ENCODE measurements at regions not wholly inside any gene's neighbourhood (a gene's known extent, or its start where the extent isn't known, plus 50 kb on each side); places are given as distances from the start of the nearest gene placed in this dataset.

DNA sequence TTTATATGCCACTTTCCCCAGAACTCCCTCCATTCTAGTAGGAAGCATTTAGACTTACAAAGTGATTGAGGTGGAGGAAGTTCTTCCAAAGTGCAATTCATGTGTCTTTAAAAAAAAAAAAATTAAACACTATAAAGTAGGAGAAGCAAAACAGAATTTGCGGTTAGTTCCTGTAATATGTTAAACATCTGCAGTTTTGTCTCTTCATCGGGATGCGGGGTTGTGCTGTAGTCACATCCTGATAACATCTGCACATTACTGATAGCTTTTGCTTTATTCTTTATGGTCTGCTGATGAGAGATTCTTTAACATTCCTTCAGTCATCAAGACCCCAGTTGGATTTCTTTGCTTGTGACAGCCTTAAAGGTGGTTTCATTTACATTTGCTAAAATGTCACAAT is 694.3 kb downstream of the NR2F1-AS1 start:
- Histone ChIP-seq H3K79me1 (replicated peaks; ENCODE audit: low read length, poor library complexity, severe bottlenecking) (no peaks in the 10 kb centered on the region), H4K8ac (ENCODE audit: low read length) (no peak overlapping the region), H3K23ac (ENCODE audit: low read length in 2 of 2) (no peak overlapping the region), H3K4me2 (ENCODE audit: low read length, poor library complexity, severe bottlenecking) (no peak overlapping the region), H2BK15ac (ENCODE audit: low read depth, poor library complexity, severe bottlenecking) (no peak overlapping the region), H3K4me1 (ENCODE audit: control insufficient read depth, insufficient read depth, low read depth, low read length) (no peaks in the 10 kb centered on the region), H3K27ac (ENCODE audit: low read length, poor library complexity, severe bottlenecking) (no peak overlapping the region), H3K14ac (ENCODE audit: low read length in 2 of 2) (no peak overlapping the region), H3K9me3 (ENCODE audit: control insufficient read depth, low read length) (no peaks in the 10 kb centered on the region), H2AFZ (ENCODE audit: low read depth, low read length) (no peak overlapping the region), H3K18ac (ENCODE audit: low read depth in 1 of 2, low read length in 2 of 2) (no peak overlapping the region), H3K4ac (ENCODE audit: low read depth in 1 of 2, low read length in 2 of 2) (no peak overlapping the region), H2AK5ac (ENCODE audit: low read length, severe bottlenecking) (no peak overlapping the region), H3K9ac (ENCODE audit: low read length) (no peak overlapping the region), H3K36me3 (ENCODE audit: control insufficient read depth in 1 of 2, insufficient read depth in 2 of 2, low read depth in 1 of 2, low read length in 2 of 2) (no peaks in the 10 kb centered on the region), H2BK5ac (ENCODE audit: low read depth, low read length, poor library complexity, severe bottlenecking) (no peak overlapping the region), H3K27me3 (ENCODE audit: control insufficient read depth in 1 of 2, insufficient read depth in 1 of 2, low read length in 2 of 2) (no peaks in the 10 kb centered on the region), H3K4me3 (ENCODE audit: insufficient read depth in 1 of 2, low read depth in 1 of 2, low read length in 2 of 2) (no peak overlapping the region), H2BK12ac (ENCODE audit: low read length in 2 of 2) (no peak overlapping the region), H4K91ac (ENCODE audit: low read length) (no peak overlapping the region), H2BK120ac (ENCODE audit: low read depth, low read length) (no peak overlapping the region)
- 71% methylated on average over 3 of the region's 3 CpGs for WGBS
- DNase-seq = no peak

- no peak overlapping the region for H3K4ac ChIP-seq (ENCODE audit: low read depth in 1 of 2, low read length in 2 of 2)
- H2AK5ac ChIP-seq (ENCODE audit: low read length, severe bottlenecking) = no peak overlapping the region
- DNase-seq = no peak
- no peak overlapping the region for H3K27ac ChIP-seq (ENCODE audit: low read length, poor library complexity, severe bottlenecking)
- H3K4me2 ChIP-seq (ENCODE audit: low read length, poor library complexity, severe bottlenecking) = no peak overlapping the region
- WGBS = 45% methylated on average over 2 of the region's 4 CpGs
- no peak overlapping the region for H2AFZ ChIP-seq (ENCODE audit: low read depth, low read length)
- no peaks in the 10 kb centered on the region for H3K27me3 ChIP-seq (ENCODE audit: control insufficient read depth in 1 of 2, insufficient read depth in 1 of 2, low read length in 2 of 2)
- no peaks in the 10 kb centered on the region for H3K4me1 ChIP-seq (ENCODE audit: control insufficient read depth, insufficient read depth, low read depth, low read length)
- no peaks in the 10 kb centered on the region for H3K79me1 ChIP-seq (replicated peaks; ENCODE audit: low read length, poor library complexity, severe bottlenecking)
- H2BK5ac ChIP-seq (ENCODE audit: low read depth, low read length, poor library complexity, severe bottlenecking) = no peak overlapping the region
- H4K8ac ChIP-seq (ENCODE audit: low read length) = peak overlapping the region; percentile 21
- H3K4me3 ChIP-seq (ENCODE audit: insufficient read depth in 1 of 2, low read depth in 1 of 2, low read length in 2 of 2) = no peak overlapping the region
- H2BK12ac ChIP-seq (ENCODE audit: low read length in 2 of 2) = no peak overlapping the region
- no peak overlapping the region for H2BK15ac ChIP-seq (ENCODE audit: low read depth, poor library complexity, severe bottlenecking)
- H3K36me3 ChIP-seq (ENCODE audit: control insufficient read depth in 1 of 2, insufficient read depth in 2 of 2, low read depth in 1 of 2, low read length in 2 of 2) = no peaks in the 10 kb centered on the region
- no peak overlapping the region for H3K9ac ChIP-seq (ENCODE audit: low read length)
- H4K91ac ChIP-seq (ENCODE audit: low read length) = no peak overlapping the region
- no peaks in the 10 kb centered on the region for H3K9me3 ChIP-seq (ENCODE audit: control insufficient read depth, low read length)
- no peak overlapping the region for H3K23ac ChIP-seq (ENCODE audit: low read length in 2 of 2)
- H3K14ac ChIP-seq (ENCODE audit: low read length in 2 of 2) = no peak overlapping the region
- no peak overlapping the region for H3K18ac ChIP-seq (ENCODE audit: low read depth in 1 of 2, low read length in 2 of 2)
- no peak overlapping the region for H2BK120ac ChIP-seq (ENCODE audit: low read depth, low read length)
These were observed 695.1 kb downstream of the NR2F1-AS1 start for GRCh38 chr5:92885950-92886349.

GRCh38 chr5:92884469-92884868 is 696.5 kb downstream of the NR2F1-AS1 start:
- no peak overlapping the region for H3K27ac ChIP-seq (ENCODE audit: low read length, poor library complexity, severe bottlenecking)
- H3K4me3 ChIP-seq (ENCODE audit: insufficient read depth in 1 of 2, low read depth in 1 of 2, low read length in 2 of 2) = no peak overlapping the region
- H3K79me1 ChIP-seq (replicated peaks; ENCODE audit: low read length, poor library complexity, severe bottlenecking) = no peaks in the 10 kb centered on the region
- H3K18ac ChIP-seq (ENCODE audit: low read depth in 1 of 2, low read length in 2 of 2) = no peak overlapping the region
- H2BK12ac ChIP-seq (ENCODE audit: low read length in 2 of 2) = no peak overlapping the region
- no peak for DNase-seq
- no peak overlapping the region for H4K8ac ChIP-seq (ENCODE audit: low read length)
- no peaks in the 10 kb centered on the region for H3K4me1 ChIP-seq (ENCODE audit: control insufficient read depth, insufficient read depth, low read depth, low read length)
- no peaks in the 10 kb centered on the region for H3K27me3 ChIP-seq (ENCODE audit: control insufficient read depth in 1 of 2, insufficient read depth in 1 of 2, low read length in 2 of 2)
- no peak overlapping the region for H2BK5ac ChIP-seq (ENCODE audit: low read depth, low read length, poor library complexity, severe bottlenecking)
- no peak overlapping the region for H2AK5ac ChIP-seq (ENCODE audit: low read length, severe bottlenecking)
- no peak overlapping the region for H3K4me2 ChIP-seq (ENCODE audit: low read length, poor library complexity, severe bottlenecking)
- no peak overlapping the region for H3K4ac ChIP-seq (ENCODE audit: low read depth in 1 of 2, low read length in 2 of 2)
- no peak overlapping the region for H3K9ac ChIP-seq (ENCODE audit: low read length)
- H3K36me3 ChIP-seq (ENCODE audit: control insufficient read depth in 1 of 2, insufficient read depth in 2 of 2, low read depth in 1 of 2, low read length in 2 of 2) = no peaks in the 10 kb centered on the region
- no peak overlapping the region for H3K23ac ChIP-seq (ENCODE audit: low read length in 2 of 2)
- no peak overlapping the region for H2BK15ac ChIP-seq (ENCODE audit: low read depth, poor library complexity, severe bottlenecking)
- no peak overlapping the region for H2BK120ac ChIP-seq (ENCODE audit: low read depth, low read length)
- H3K9me3 ChIP-seq (ENCODE audit: control insufficient read depth, low read length) = no peaks in the 10 kb centered on the region
- no peak overlapping the region for H4K91ac ChIP-seq (ENCODE audit: low read length)
- no peak overlapping the region for H3K14ac ChIP-seq (ENCODE audit: low read length in 2 of 2)
- no peak overlapping the region for H2AFZ ChIP-seq (ENCODE audit: low read depth, low read length)
- WGBS = no CpG with 5 or more reads among the region's 1 CpG

DNA sequence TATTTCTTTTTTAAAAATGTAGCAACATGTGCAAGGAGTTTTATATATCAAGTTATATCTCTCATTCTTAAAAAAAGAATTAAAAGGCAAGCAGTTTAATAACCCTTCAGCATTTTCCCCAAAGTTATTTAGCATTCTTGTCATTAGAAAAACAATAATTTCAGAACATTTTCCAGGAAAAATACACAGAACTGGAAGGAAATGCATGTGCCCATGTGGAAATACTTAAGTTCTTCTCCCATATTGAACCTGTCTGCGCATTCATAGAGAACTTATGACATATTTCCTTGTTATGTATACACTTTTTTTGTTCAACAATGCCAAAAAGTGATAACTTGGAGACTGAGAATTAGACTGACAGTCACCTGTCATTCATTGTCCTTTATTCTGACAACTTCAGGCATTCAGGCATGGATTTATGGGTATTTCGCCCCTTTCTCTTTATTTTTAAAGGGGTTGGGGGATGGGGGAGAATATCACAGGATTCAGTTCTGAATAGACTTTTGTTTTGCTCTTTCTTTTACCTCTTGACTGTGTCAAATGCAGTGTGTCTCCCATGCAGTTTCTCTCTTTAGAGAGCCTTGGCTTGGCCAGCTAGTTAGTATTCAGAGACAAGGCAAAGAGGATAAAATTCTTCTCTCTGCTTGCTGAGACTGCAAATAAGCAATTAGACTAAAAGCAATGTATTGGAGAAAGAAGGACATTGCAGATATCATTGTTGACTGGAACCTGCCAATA is 701.0 kb downstream of the NR2F1-AS1 start:
- no peak for DNase-seq
- no peak overlapping the region for H3K4me3 ChIP-seq (ENCODE audit: insufficient read depth in 1 of 2, low read depth in 1 of 2, low read length in 2 of 2)
- H3K36me3 ChIP-seq (ENCODE audit: control insufficient read depth in 1 of 2, insufficient read depth in 2 of 2, low read depth in 1 of 2, low read length in 2 of 2) = no peaks in the 10 kb centered on the region
- no peak overlapping the region for H3K4me2 ChIP-seq (ENCODE audit: low read length, poor library complexity, severe bottlenecking)
- no peak overlapping the region for H3K14ac ChIP-seq (ENCODE audit: low read length in 2 of 2)
- no peak overlapping the region for H2BK120ac ChIP-seq (ENCODE audit: low read depth, low read length)
- 100% methylated on average over 1 of the region's 2 CpGs for WGBS
- H2BK5ac ChIP-seq (ENCODE audit: low read depth, low read length, poor library complexity, severe bottlenecking) = no peak overlapping the region
- no peak overlapping the region for H2BK15ac ChIP-seq (ENCODE audit: low read depth, poor library complexity, severe bottlenecking)
- H3K27me3 ChIP-seq (ENCODE audit: control insufficient read depth in 1 of 2, insufficient read depth in 1 of 2, low read length in 2 of 2) = no peaks in the 10 kb centered on the region
- no peaks in the 10 kb centered on the region for H3K4me1 ChIP-seq (ENCODE audit: control insufficient read depth, insufficient read depth, low read depth, low read length)
- H2BK12ac ChIP-seq (ENCODE audit: low read length in 2 of 2) = no peak overlapping the region
- no peak overlapping the region for H3K23ac ChIP-seq (ENCODE audit: low read length in 2 of 2)
- no peak overlapping the region for H3K18ac ChIP-seq (ENCODE audit: low read depth in 1 of 2, low read length in 2 of 2)
- H3K9ac ChIP-seq (ENCODE audit: low read length) = no peak overlapping the region
- no peak overlapping the region for H3K4ac ChIP-seq (ENCODE audit: low read depth in 1 of 2, low read length in 2 of 2)
- no peak overlapping the region for H2AFZ ChIP-seq (ENCODE audit: low read depth, low read length)
- no peak overlapping the region for H3K27ac ChIP-seq (ENCODE audit: low read length, poor library complexity, severe bottlenecking)
- H3K79me1 ChIP-seq (replicated peaks; ENCODE audit: low read length, poor library complexity, severe bottlenecking) = no peaks in the 10 kb centered on the region
- H4K8ac ChIP-seq (ENCODE audit: low read length) = no peak overlapping the region
- no peak overlapping the region for H2AK5ac ChIP-seq (ENCODE audit: low read length, severe bottlenecking)
- no peak overlapping the region for H4K91ac ChIP-seq (ENCODE audit: low read length)
- H3K9me3 ChIP-seq (ENCODE audit: control insufficient read depth, low read length) = peaks cover 15% of the 10 kb centered on the region
